CD14-positive monocyte (primary cell): ENCODE measurements at regions not wholly inside any gene's neighbourhood (a gene's known extent, or its start where the extent isn't known, plus 50 kb on each side); places are given as distances from the start of the nearest gene placed in this dataset.

ENCODE experiments used
- DNase-seq, 3 donors: peaks; one replicate each; pipeline ENCODE4 v3.0.0-alpha.2; 2011 to 2022
- H2AFZ ChIP-seq: 2 replicates; pipeline ENCODE4 v1.6.0; 2012; ENCODE audit warnings: mild to moderate bottlenecking, low read depth, low read length, inconsistent platforms; ENCODE audit not compliant: insufficient read depth, poor library complexity, severe bottlenecking
- H3K27ac ChIP-seq, 2 donors: 1 replicate in 1 of 2; 2 replicates in 1 of 2; pipeline ENCODE4 v1.5.1; 2012 to 2013; ENCODE audit warnings: low read length in 2 of 2, control low read depth in 1 of 2, inconsistent platforms in 1 of 2, low read depth in 1 of 2, mild to moderate bottlenecking in 1 of 2
- H3K27me3 ChIP-seq, 2 donors: one replicate each; pipeline versions ENCODE4 v1.6.0 to v1.6.1; 2011 to 2013; ENCODE audit warnings: low read length in 2 of 2; ENCODE audit not compliant: control insufficient read depth in 2 of 2, insufficient read depth in 2 of 2
- H3K36me3 ChIP-seq, 2 donors: replicated peaks in 1 of 2; 1 replicate in 1 of 2; 2 replicates in 1 of 2; pipeline versions ENCODE4 v1.5.1 to v1.6.1; 2012 to 2013; ENCODE audit warnings: low read length in 2 of 2, control low read depth in 1 of 2, inconsistent platforms in 1 of 2, mild to moderate bottlenecking in 1 of 2; ENCODE audit not compliant: insufficient read depth in 2 of 2, control insufficient read depth in 1 of 2
- H3K4me1 ChIP-seq, 2 donors: 1 replicate in 1 of 2; 2 replicates in 1 of 2; pipeline versions ENCODE4 v1.5.1 to v1.6.1; 2012 to 2013; ENCODE audit warnings: low read length in 2 of 2, control low read depth in 1 of 2, inconsistent platforms in 1 of 2, mild to moderate bottlenecking in 1 of 2, moderate library complexity in 1 of 2; ENCODE audit not compliant: insufficient read depth in 2 of 2, control insufficient read depth in 1 of 2
- H3K4me2 ChIP-seq: replicated peaks from 2 replicates; pipeline ENCODE3; 2012; ENCODE audit warnings: low read length, moderate library complexity, mild to moderate bottlenecking; ENCODE audit not compliant: poor library complexity, severe bottlenecking; ENCODE audit errors: extremely low read depth
- H3K4me3 ChIP-seq, 3 experiments: fragments of 200-600 bp in 1 of 3; sonication (generic) in 1 of 3; replicated peaks in 1 of 3; 1 replicate in 2 of 3; 2 replicates in 1 of 3; pipeline ENCODE4 v1.5.1; 2011 to 2013; ENCODE audit warnings: low read length in 3 of 3, mild to moderate bottlenecking in 3 of 3, control low read depth in 2 of 3, low read depth in 2 of 3, inconsistent platforms in 1 of 3, moderate library complexity in 1 of 3
- H3K79me2 ChIP-seq: 2 replicates; pipeline ENCODE4 v1.6.0; 2012; ENCODE audit warnings: mild to moderate bottlenecking, control low read depth, inconsistent platforms, low read length, moderate library complexity; ENCODE audit not compliant: insufficient read depth
- H3K9ac ChIP-seq: 2 replicates; pipeline ENCODE4 v1.6.0; 2017; ENCODE audit warnings: low read length, mild to moderate bottlenecking; ENCODE audit not compliant: insufficient read depth, poor library complexity, severe bottlenecking
- H3K9me3 ChIP-seq, 2 donors: replicated peaks in 1 of 2; 1 replicate in 1 of 2; 2 replicates in 1 of 2; pipeline versions ENCODE4 v1.5.1 to v1.6.1; 2012 to 2013; ENCODE audit warnings: low read length in 2 of 2, control low read depth in 1 of 2; ENCODE audit not compliant: control insufficient read depth in 1 of 2, insufficient read depth in 1 of 2
- H4K20me1 ChIP-seq: 2 replicates; pipeline ENCODE4 v1.6.0; 2012; ENCODE audit warnings: mild to moderate bottlenecking, low read length, control low read depth, moderate library complexity; ENCODE audit not compliant: insufficient read depth
- H3K27ac Mint-ChIP-seq, 7 donors: one replicate each; pipeline ENCODE4 v1.8.0; 2020; ENCODE audit warnings: mild to moderate bottlenecking in 7 of 7, mixed read lengths in 7 of 7, moderate library complexity in 6 of 7, inconsistent platforms in 2 of 7
- H3K27me3 Mint-ChIP-seq, 3 donors: one replicate each; pipeline ENCODE4 v1.8.0; 2021 to 2022; ENCODE audit warnings: low read depth in 3 of 3, mild to moderate bottlenecking in 3 of 3, mixed read lengths in 3 of 3, moderate library complexity in 3 of 3, inconsistent platforms in 1 of 3
- H3K36me3 Mint-ChIP-seq, 2 donors: one replicate each; pipeline ENCODE4 v1.8.0; 2020; ENCODE audit warnings: mixed read lengths in 2 of 2, inconsistent platforms in 1 of 2, mild to moderate bottlenecking in 1 of 2
- H3K4me1 Mint-ChIP-seq: one replicate; pipeline ENCODE4 v1.8.0; 2020; ENCODE audit warnings: mild to moderate bottlenecking, mixed read lengths
- H3K4me3 Mint-ChIP-seq, 2 donors: one replicate each; pipeline ENCODE4 v1.8.0; 2020; ENCODE audit warnings: mild to moderate bottlenecking in 2 of 2, mixed read lengths in 2 of 2, moderate library complexity in 1 of 2
- H3K9me3 Mint-ChIP-seq, 7 donors: one replicate each; pipeline ENCODE4 v1.8.0; 2020 to 2022; ENCODE audit warnings: mixed read lengths in 7 of 7, mild to moderate bottlenecking in 6 of 7, moderate library complexity in 6 of 7, inconsistent platforms in 2 of 7
- CTCF ChIP-seq: fragments of 200-600 bp; IDR thresholded peaks from one replicate; pipeline ENCODE4 v1.8.0; 2022; ENCODE audit warnings: antibody characterized with exemption, mild to moderate bottlenecking
- WGBS: methylation state at CpG from one replicate; pipeline ENCODE4 v1.1.5; 2013; ENCODE audit warnings: missing lambda C conversion rate; ENCODE audit not compliant: insufficient coverage; 5-methylcytosine and 5-hydroxymethylcytosine counted together
- intact Hi-C, 2 donors: fragments of 100-400 bp; cut with micrococcal nuclease; formaldehyde crosslinking; loops; one replicate each; pipeline versions ENCODE4 v1.15.0 to v1.15.1; 2023

GRCh38 chr3:31011380-31011779, 116.9 kb upstream of the GADL1 start:
- Histone ChIP-seq H3K9me3 (no peaks in the 10 kb centered on the region), H3K36me3 (no peaks in the 10 kb centered on the region), H3K27ac (no peak overlapping the region), H4K20me1 (no peaks in the 10 kb centered on the region), H3K4me1 (peaks cover 3 to 6% of the 10 kb centered on the region in 2 donors), H3K79me2 (no peaks in the 10 kb centered on the region), H2AFZ (no peak overlapping the region), H3K4me3 (no peak overlapping the region), H3K4me2 (no peak overlapping the region), H3K9ac (no peak overlapping the region), H3K27me3 (no peaks in the 10 kb centered on the region)
- Mint-ChIP-seq H3K4me1 (peaks cover 11% of the 10 kb centered on the region), H3K27me3 (peaks cover 0 to 5% (median 4%) of the 10 kb centered on the region in 3 donors), H3K9me3 (peaks cover 0 to 7% (median 0%) of the 10 kb centered on the region in 7 donors), H3K4me3 (no peak overlapping the region), H3K27ac (no peak overlapping the region), H3K36me3 (no peaks in the 10 kb centered on the region)
- intact Hi-C loops = no loop called here
- no peak for DNase-seq
- TF ChIP-seq CTCF = no peak
- 100% methylated on average over 1 of the region's 2 CpGs for WGBS

- Mint-ChIP-seq H3K27me3 (peaks cover 4 to 9% (median 6%) of the 10 kb centered on the region in 3 donors), H3K27ac (no peak overlapping the region), H3K9me3 (peaks cover 0 to 5% (median 0%) of the 10 kb centered on the region in 7 donors), H3K4me3 (no peak overlapping the region), H3K4me1 (peaks cover 19% of the 10 kb centered on the region), H3K36me3 (no peaks in the 10 kb centered on the region)
- H3K36me3 ChIP-seq = no peaks in the 10 kb centered on the region
- no peaks in the 10 kb centered on the region for H3K79me2 ChIP-seq
- H3K4me2 ChIP-seq = no peak overlapping the region
- H4K20me1 ChIP-seq = no peaks in the 10 kb centered on the region
- H3K9ac ChIP-seq = no peak overlapping the region
- intact Hi-C loops = no loop called here
- H2AFZ ChIP-seq = no peak overlapping the region
- H3K4me1 ChIP-seq = peaks cover 11 to 12% of the 10 kb centered on the region in 2 donors
- no peaks in the 10 kb centered on the region for H3K9me3 ChIP-seq
- DNase-seq = no peak
- no peak overlapping the region for H3K27ac ChIP-seq
- no peak overlapping the region for H3K4me3 ChIP-seq
- TF ChIP-seq CTCF = no peak
- peaks cover 3 to 6% of the 10 kb centered on the region in 2 donors for H3K27me3 ChIP-seq
Measured at GRCh38 chr3:31013090-31013489, 118.6 kb upstream of the GADL1 start.
